Right lobe of liver (tissue), 6 donors: ENCODE measurements at regions not wholly inside any gene's neighbourhood (a gene's known extent, or its start where the extent isn't known, plus 50 kb on each side); places are given as distances from the start of the nearest gene placed in this dataset.
"Not testable (repeated sequence)": the region's sequence is repeated elsewhere in the genome, so short reads cannot be mapped to it uniquely, and the experiment has no call there.

ENCODE experiments used
- ATAC-seq, 4 donors: fragments of 200-7000 bp; cut with Tn5 transposase; one replicate each; pipeline ENCODE4 v1.9.1; 2020; ENCODE audit warnings: mild to moderate bottlenecking in 4 of 4, moderate library complexity in 4 of 4
- DNase-seq, 3 donors: peaks; one replicate each; pipeline ENCODE4 v3.0.0-alpha.2; 2020
- H3K27ac ChIP-seq, 3 donors: fragments of 200-600 bp; one replicate each; pipeline ENCODE4 v1.8.0; 2022
- H3K27me3 ChIP-seq, 2 donors: fragments of 200-600 bp; one replicate each; pipeline ENCODE4 v1.8.0; 2022
- H3K36me3 ChIP-seq, 4 donors: fragments of 200-600 bp; sonication (generic) in 1 of 4; one replicate each; pipeline versions ENCODE4 v1.5.1 to v1.8.0; 2017 to 2022; ENCODE audit warnings: control low read depth in 1 of 4
- H3K4me1 ChIP-seq, 4 donors: fragments of 200-600 bp; sonication (generic) in 1 of 4; one replicate each; pipeline versions ENCODE4 v1.5.1 to v1.8.0; 2017 to 2022; ENCODE audit warnings: control low read depth in 1 of 4
- H3K4me3 ChIP-seq, 3 donors: fragments of 200-600 bp; one replicate each; pipeline ENCODE4 v1.8.0; 2022
- H3K9me3 ChIP-seq, 4 donors: fragments of 200-600 bp; sonication (generic) in 1 of 4; one replicate each; pipeline versions ENCODE4 v1.5.1 to v1.8.0; 2017 to 2022; ENCODE audit warnings: control low read depth in 1 of 4
- POLR2A ChIP-seq: fragments of 450-650 bp; IDR thresholded peaks from one replicate; pipeline ENCODE4 v1.6.1; 2017; ENCODE audit warnings: antibody characterized with exemption, mild to moderate bottlenecking
- WGBS: methylation state at CpG from one replicate; pipeline ENCODE4 v1.1.6; 2018; ENCODE audit warnings: low coverage, low lambda C conversion rate; ENCODE audit not compliant: insufficient coverage; ENCODE audit errors: missing lambda C conversion rate; 5-methylcytosine and 5-hydroxymethylcytosine counted together
- intact Hi-C, 2 donors: fragments of 100-400 bp; cut with DNase I; formaldehyde crosslinking; loops; one replicate each; pipeline versions ENCODE4 v1.11.2 to v1.14.1; 2022
- TF ChIP-seq, protein P1 (sequence below), 4 donors: fragments of 200-600 bp in 3 of 4; fragments of 450-650 bp in 1 of 4; IDR thresholded peaks; one replicate each; pipeline versions ENCODE4 v1.5.1 to v1.8.0; 2016 to 2022; ENCODE audit warnings: antibody characterized with exemption in 4 of 4, mild to moderate bottlenecking in 2 of 4
- donor health status: DM: no; HTN: yes; CAD: no.
- donor health status: DM: no; HTN: no; CAD: no.
- donor health status: DM: no; HTN: no; CAD: no.
- donor health status: DM: no; HTN: yes; CAD: no.
- donor health status: DM: no; HTN: yes; CAD: no.

DNA sequence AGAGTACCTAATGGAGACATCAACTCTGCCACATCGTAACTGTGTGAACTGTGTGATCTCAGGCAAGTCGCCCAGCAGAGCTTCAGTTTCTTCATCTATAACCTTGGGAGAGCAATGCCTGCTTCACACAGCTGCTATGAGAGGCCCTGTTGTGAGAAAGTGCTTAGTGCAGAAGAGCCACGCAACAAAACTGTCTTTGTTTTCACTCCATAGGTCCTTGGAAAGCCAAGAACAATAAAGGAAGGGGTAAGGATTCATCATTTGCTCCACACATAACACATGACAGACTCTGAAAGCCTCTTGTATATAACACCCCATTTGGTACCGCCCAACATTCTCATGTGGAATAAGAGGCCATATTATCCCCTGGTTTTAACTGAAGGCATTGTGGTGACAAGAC is 231.9 kb upstream of the ISX start:
- Histone ChIP-seq H3K4me3 (no peak overlapping the region), H3K27ac (no peak overlapping the region), H3K36me3 (no peaks in the 10 kb centered on the region), H3K9me3 (no peaks in the 10 kb centered on the region), H3K27me3 (no peaks in the 10 kb centered on the region), H3K4me1 (no peaks in the 10 kb centered on the region)
- 48% methylated on average over 3 of the region's 4 CpGs for WGBS
- DNase-seq (no peak), ATAC-seq (no peak)
- TF ChIP-seq, protein P1, sequence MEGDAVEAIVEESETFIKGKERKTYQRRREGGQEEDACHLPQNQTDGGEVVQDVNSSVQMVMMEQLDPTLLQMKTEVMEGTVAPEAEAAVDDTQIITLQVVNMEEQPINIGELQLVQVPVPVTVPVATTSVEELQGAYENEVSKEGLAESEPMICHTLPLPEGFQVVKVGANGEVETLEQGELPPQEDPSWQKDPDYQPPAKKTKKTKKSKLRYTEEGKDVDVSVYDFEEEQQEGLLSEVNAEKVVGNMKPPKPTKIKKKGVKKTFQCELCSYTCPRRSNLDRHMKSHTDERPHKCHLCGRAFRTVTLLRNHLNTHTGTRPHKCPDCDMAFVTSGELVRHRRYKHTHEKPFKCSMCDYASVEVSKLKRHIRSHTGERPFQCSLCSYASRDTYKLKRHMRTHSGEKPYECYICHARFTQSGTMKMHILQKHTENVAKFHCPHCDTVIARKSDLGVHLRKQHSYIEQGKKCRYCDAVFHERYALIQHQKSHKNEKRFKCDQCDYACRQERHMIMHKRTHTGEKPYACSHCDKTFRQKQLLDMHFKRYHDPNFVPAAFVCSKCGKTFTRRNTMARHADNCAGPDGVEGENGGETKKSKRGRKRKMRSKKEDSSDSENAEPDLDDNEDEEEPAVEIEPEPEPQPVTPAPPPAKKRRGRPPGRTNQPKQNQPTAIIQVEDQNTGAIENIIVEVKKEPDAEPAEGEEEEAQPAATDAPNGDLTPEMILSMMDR (IDR thresholded peaks at IDR 0.05), result no peak
- TF ChIP-seq POLR2A, result no peak
- intact Hi-C loops, result no loop called here

DNA sequence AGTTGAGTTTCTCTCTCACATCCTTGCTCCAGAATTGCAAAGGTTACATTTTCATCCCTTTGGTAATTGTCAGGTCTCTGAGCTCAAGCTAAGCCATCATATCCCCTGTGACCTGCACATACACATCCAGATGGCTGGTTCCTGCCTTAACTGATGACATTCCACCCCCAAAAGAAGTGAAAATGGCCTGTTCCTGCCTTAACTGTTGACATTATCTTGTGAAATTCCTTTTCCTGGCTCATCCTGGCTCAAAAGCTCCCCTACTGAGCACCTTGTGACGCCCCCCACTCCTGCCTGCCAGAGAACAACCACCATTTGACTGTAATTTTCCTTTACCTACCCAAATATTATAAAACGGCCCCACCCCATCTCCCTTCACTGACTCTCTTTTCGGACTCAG is 231.4 kb upstream of the ISX start:
- H3K9me3 ChIP-seq, intact Hi-C loops, H3K4me3 ChIP-seq, H3K27me3 ChIP-seq, DNase-seq, H3K36me3 ChIP-seq, ATAC-seq, H3K4me1 ChIP-seq, H3K27ac ChIP-seq: not testable (repeated sequence)
- WGBS, result 31% methylated on average over 3 of the region's 3 CpGs

DNA sequence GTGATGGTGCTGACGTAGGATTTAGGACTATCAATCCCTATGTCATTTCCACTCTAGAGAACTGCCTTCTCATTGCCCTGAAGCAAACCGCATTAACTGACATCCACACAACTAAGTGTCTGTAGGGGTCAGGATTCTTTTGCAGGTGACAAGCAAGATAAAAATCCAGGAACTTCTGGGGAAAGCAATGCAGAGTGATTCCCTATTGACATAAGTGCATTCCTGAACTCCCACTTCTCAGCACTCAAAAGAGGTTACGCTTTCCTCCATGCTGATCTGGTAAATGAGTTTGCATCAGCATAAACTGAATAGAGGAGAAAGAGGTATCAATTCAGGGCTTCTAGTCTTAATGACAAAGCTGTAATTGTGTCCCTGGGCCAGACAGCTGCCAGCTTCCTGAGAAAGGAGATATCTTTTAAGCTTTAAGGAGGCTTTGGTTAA is 224.6 kb upstream of the ISX start:
- no peaks in the 10 kb centered on the region for H3K4me1 ChIP-seq
- H3K27ac ChIP-seq, result no peak overlapping the region
- 23% methylated on average over 3 of the region's 3 CpGs for WGBS
- H3K36me3 ChIP-seq, result no peaks in the 10 kb centered on the region
- no peaks in the 10 kb centered on the region for H3K9me3 ChIP-seq
- no peak overlapping the region for H3K4me3 ChIP-seq
- no peaks in the 10 kb centered on the region for H3K27me3 ChIP-seq
- no peak for ATAC-seq
- no peak for TF ChIP-seq POLR2A
- TF ChIP-seq, protein P1 (IDR thresholded peaks at IDR 0.05), result no peak
- no peak for DNase-seq
- intact Hi-C loops, result no loop called here

DNA sequence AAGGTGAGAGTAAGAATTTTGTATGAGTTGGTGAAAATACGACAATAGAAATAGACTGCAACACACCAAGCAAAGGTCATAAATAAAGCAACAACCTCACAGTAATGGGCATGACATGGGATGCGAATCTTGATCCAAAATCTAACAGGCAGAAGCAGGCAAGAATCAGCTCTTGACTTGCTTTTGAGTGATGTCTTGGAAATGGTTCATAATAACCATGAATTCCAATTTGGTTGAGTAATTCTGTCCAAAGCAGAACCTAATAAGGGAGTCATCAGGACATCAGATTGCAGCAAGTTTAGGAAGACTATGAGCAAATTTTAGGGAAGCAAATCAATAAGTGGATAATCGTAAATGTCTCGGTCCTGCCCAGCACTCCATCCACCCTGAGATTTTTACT is 224.0 kb upstream of the ISX start:
- Histone ChIP-seq H3K27me3 (no peaks in the 10 kb centered on the region), H3K4me1 (no peaks in the 10 kb centered on the region), H3K36me3 (no peaks in the 10 kb centered on the region), H3K4me3 (no peak overlapping the region), H3K27ac (no peak overlapping the region), H3K9me3 (no peaks in the 10 kb centered on the region)
- TF ChIP-seq, protein P1 (IDR thresholded peaks at IDR 0.05), result no peak
- no peak for TF ChIP-seq POLR2A
- DNase-seq (no peak), ATAC-seq (no peak)
- WGBS, result 32% methylated on average over 4 of the region's 4 CpGs
- intact Hi-C loops, result no loop called here

DNA sequence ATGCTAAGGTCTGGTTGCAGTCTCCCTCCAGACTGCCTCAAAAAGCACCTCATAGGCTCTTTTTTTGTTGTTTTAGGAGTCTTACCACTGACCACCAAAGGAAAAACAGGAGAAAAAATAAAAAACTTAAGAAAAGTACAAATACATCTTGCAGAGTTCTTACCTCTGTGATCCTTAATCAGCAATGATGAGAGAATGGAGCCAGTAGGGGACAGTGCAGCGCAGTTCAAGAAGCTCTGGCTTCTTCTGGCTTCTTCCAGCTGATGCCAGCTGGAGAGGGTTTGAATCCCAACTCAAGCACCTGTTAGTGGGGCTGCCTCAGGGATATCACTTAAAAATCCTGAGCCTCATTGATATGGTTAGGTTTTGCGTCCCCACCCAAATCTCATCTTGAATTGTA is 223.3 kb upstream of the ISX start:
- no peak overlapping the region for H3K27ac ChIP-seq
- ATAC-seq (no peak), DNase-seq (no peak)
- no peaks in the 10 kb centered on the region for H3K36me3 ChIP-seq
- intact Hi-C loops, result no loop called here
- WGBS, result 0% methylated on average over 1 of the region's 2 CpGs
- no peaks in the 10 kb centered on the region for H3K27me3 ChIP-seq
- H3K4me3 ChIP-seq, result no peak overlapping the region
- no peaks in the 10 kb centered on the region for H3K4me1 ChIP-seq
- no peak for TF ChIP-seq POLR2A
- TF ChIP-seq, protein P1 (IDR thresholded peaks at IDR 0.05), result no peak
- no peaks in the 10 kb centered on the region for H3K9me3 ChIP-seq

DNA sequence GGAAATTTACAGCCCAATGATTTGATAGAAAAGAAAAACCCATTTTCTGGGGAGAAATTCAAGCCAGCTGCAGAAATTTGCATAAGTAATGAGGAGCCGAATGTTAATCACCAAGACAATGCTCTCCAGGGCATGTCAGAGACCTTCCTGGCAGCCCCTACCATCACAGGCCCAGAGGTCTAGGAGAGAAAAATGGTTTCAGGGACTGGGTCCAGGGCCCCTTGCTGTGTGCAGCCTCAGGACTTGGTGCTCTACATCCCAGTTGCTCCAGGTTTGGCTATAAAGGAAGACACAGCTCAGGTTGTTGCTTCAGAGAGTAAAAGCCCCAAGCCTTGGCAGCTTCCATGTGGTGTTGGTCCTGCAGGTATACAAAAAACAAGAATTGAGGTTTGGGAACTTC is 222.2 kb upstream of the ISX start:
- intact Hi-C loops, H3K9me3 ChIP-seq, H3K27me3 ChIP-seq, H3K27ac ChIP-seq, H3K36me3 ChIP-seq, DNase-seq, ATAC-seq, H3K4me3 ChIP-seq, H3K4me1 ChIP-seq: not testable (repeated sequence)
- 33% methylated on average over 1 of the region's 1 CpG for WGBS
